NCI-H1694 (cell line): ENCODE measurements at regions not wholly inside any gene's neighbourhood (a gene's known extent, or its start where the extent isn't known, plus 50 kb on each side); places are given as distances from the start of the nearest gene placed in this dataset.
A peak's percentile ranks its signal among the peaks of the same experiment; 100 is the strongest.

Experiments used
- DNase-seq: peaks from one replicate; lab custom pipeline; 2025; lab: John Stamatoyannopoulos, UW

- no peak for DNase-seq
These were observed 79.4 kb downstream of the MYCN start for GRCh38 chr2:16019617-16020351.

GRCh38 chr2:16019060-16019480, 78.7 kb downstream of the MYCN start:
- no peak for DNase-seq

GRCh38 chr2:16018277-16019059, 78.1 kb downstream of the MYCN start:
- no peak for DNase-seq

GRCh38 chr2:16016282-16016681, 75.9 kb downstream of the MYCN start:
- no peak for DNase-seq

- no peak for DNase-seq
These were observed 75.5 kb downstream of the MYCN start for GRCh38 chr2:16015903-16016265.

- no peak for DNase-seq
These were observed 75.0 kb downstream of the MYCN start for GRCh38 chr2:16015210-16015902.

GRCh38 chr2:16014802-16015201, 74.5 kb downstream of the MYCN start:
- no peak for DNase-seq

GRCh38 chr2:16014041-16014787, 73.9 kb downstream of the MYCN start:
- no peak for DNase-seq

GRCh38 chr2:16013359-16013911, 73.1 kb downstream of the MYCN start:
- DNase-seq = no peak

GRCh38 chr2:16012626-16013358, 72.4 kb downstream of the MYCN start:
- peak; percentile 21 for DNase-seq

GRCh38 chr2:16012029-16012596, 71.8 kb downstream of the MYCN start:
- DNase-seq = no peak

GRCh38 chr2:16011621-16011960, 71.2 kb downstream of the MYCN start:
- DNase-seq = no peak

- DNase-seq = no peak
These were observed 70.7 kb downstream of the MYCN start for GRCh38 chr2:16010951-16011620.

GRCh38 chr2:16010011-16010410, 69.7 kb downstream of the MYCN start:
- no peak for DNase-seq

GRCh38 chr2:16009560-16009959, 69.2 kb downstream of the MYCN start:
- DNase-seq = no peak

GRCh38 chr2:16008856-16009255, 68.5 kb downstream of the MYCN start:
- no peak for DNase-seq

- DNase-seq = no peak
These were observed 68.0 kb downstream of the MYCN start for GRCh38 chr2:16008331-16008850.

- no peak for DNase-seq
These were observed 67.0 kb downstream of the MYCN start for GRCh38 chr2:16007167-16007934.

- no peak for DNase-seq
These were observed 66.3 kb downstream of the MYCN start for GRCh38 chr2:16006537-16007166.
